Activated CD8-positive, alpha-beta T cell treated with anti-CD3 and anti-CD28 coated beads for 36 hours (primary cell): ENCODE measurements at regions not wholly inside any gene's neighbourhood (a gene's known extent, or its start where the extent isn't known, plus 50 kb on each side); places are given as distances from the start of the nearest gene placed in this dataset.

ENCODE experiments used
- ATAC-seq: fragments of 200-7000 bp; cut with Tn5 transposase; one replicate; pipeline ENCODE4 v1.10.0; 2021; ENCODE audit warnings: mild to moderate bottlenecking, moderate library complexity
- CTCF ChIA-PET: fragments of 350-600 bp; sonication (Branson Sonifier 250); formaldehyde crosslinking; loops from one replicate; lab custom pipeline; 2021; ENCODE audit warnings: antibody characterized with exemption; lab: Charles Lee
- POLR2A ChIA-PET: fragments of 350-600 bp; sonication (Branson Sonifier 250); formaldehyde crosslinking; loops from one replicate; lab custom pipeline; 2021; ENCODE audit warnings: antibody characterized with exemption; lab: Charles Lee
- DNase-seq: peaks from one replicate; pipeline ENCODE4 v3.0.0-alpha.2; 2020
- H3K27ac Mint-ChIP-seq: one replicate; pipeline ENCODE4 v1.8.0; 2021; ENCODE audit warnings: mild to moderate bottlenecking, mixed read lengths
- H3K27me3 Mint-ChIP-seq: one replicate; pipeline ENCODE4 v1.8.0; 2021; ENCODE audit warnings: mixed read lengths
- H3K36me3 Mint-ChIP-seq: one replicate; pipeline ENCODE4 v1.8.0; 2021; ENCODE audit warnings: low read depth, mixed read lengths
- H3K4me1 Mint-ChIP-seq: one replicate; pipeline ENCODE4 v1.8.0; 2021; ENCODE audit warnings: low read depth, mixed read lengths
- H3K4me3 Mint-ChIP-seq: one replicate; pipeline ENCODE4 v1.8.0; 2021; ENCODE audit warnings: mild to moderate bottlenecking, moderate library complexity, mixed read lengths
- H3K9me3 Mint-ChIP-seq: one replicate; pipeline ENCODE4 v1.8.0; 2021; ENCODE audit warnings: mixed read lengths
- CTCF ChIP-seq: fragments of 200-600 bp; IDR thresholded peaks from one replicate; pipeline ENCODE4 v1.8.0; 2022; ENCODE audit warnings: antibody characterized with exemption, mild to moderate bottlenecking
- intact Hi-C: fragments of 100-400 bp; cut with micrococcal nuclease; formaldehyde crosslinking; loops from one replicate; pipeline ENCODE4 v1.10.0; 2022

DNA sequence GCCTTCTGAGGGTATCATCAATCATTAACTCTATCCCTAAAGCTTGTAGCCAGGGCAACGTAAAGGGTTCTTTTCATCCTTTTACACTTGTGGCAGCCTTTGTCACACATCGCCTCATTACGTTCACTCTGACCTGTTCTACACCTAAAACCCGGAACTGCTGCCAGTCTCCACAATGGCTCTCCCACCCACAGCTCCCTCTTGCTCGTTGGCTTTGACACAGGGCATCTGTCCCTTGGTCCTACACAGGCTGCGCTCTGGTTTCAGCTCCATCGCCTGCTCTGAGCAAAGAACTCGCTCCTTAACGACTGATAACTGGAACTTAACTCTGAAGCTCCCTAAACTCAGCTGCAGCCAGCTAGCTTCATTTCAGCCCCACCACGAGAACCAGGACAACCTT is 112.8 kb upstream of the CTNND2 start:
- H3K4me3 Mint-ChIP-seq: no peak overlapping the region
- H3K4me1 Mint-ChIP-seq: no peaks in the 10 kb centered on the region
- ChIA-PET CTCF (no interaction called here), POLR2A (no interaction called here)
- intact Hi-C loops: no loop called here
- peaks cover 1% of the 10 kb centered on the region for H3K9me3 Mint-ChIP-seq
- no peaks in the 10 kb centered on the region for H3K27me3 Mint-ChIP-seq
- H3K27ac Mint-ChIP-seq: no peak overlapping the region
- ATAC-seq (no peak), DNase-seq (no peak)
- no peak for TF ChIP-seq CTCF
- no peaks in the 10 kb centered on the region for H3K36me3 Mint-ChIP-seq

DNA sequence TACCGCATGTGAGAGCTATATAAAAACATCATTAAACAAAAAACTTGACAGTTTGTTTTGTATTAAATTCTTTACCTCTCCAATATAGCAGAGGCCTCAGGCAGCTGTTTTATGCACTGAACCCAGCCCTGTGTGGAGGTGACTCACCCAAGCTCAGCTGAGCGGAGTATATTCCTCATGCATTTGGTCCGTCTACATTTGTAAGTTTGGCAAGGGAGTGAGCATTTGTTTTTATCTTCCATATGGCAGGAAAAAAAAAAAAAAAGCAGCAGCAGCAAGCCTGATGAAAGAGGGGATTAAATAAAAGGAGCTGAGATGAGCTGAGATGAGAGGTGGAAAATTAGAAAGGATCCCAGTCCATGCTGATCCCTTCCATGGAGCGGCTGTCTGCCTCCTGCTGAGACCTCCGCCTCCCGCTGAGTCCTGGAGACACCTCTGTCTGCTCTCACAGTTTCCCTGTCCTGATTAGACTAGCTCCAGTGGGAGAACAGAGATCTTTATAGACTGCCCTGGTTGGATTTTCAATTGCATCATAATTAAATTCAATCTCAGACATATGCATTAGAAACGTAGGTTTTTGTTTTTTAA is 112.0 kb upstream of the CTNND2 start:
- no peaks in the 10 kb centered on the region for H3K36me3 Mint-ChIP-seq
- intact Hi-C loops: no loop called here
- ATAC-seq: no peak
- H3K4me1 Mint-ChIP-seq: no peaks in the 10 kb centered on the region
- no peak for DNase-seq
- CTCF ChIA-PET: no interaction called here
- H3K27me3 Mint-ChIP-seq: no peaks in the 10 kb centered on the region
- no peak overlapping the region for H3K4me3 Mint-ChIP-seq
- peaks cover 1% of the 10 kb centered on the region for H3K9me3 Mint-ChIP-seq
- POLR2A ChIA-PET: no interaction called here
- H3K27ac Mint-ChIP-seq: no peak overlapping the region
- no peak for TF ChIP-seq CTCF

DNA sequence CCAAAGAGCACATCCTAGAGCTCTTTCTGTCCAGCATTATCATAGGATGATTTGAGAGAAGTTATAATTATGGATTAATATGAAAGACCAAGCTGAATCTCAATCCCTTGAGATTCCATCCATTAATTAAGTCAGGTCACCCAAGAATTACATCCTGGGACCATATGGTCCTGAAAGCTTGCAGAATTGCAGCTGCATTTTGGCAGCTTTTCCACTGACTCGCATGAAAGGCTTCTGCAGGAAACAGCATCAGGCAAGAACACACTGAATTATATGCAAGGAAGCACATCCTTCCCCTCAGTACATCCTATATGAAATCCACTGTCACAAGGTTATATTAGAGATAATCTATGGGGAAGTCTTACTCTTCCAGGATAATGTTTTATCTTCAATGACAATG is 109.1 kb upstream of the CTNND2 start:
- DNase-seq: no peak
- no peak for ATAC-seq
- POLR2A ChIA-PET: no interaction called here
- Mint-ChIP-seq H3K27me3 (no peaks in the 10 kb centered on the region), H3K27ac (no peak overlapping the region), H3K36me3 (no peaks in the 10 kb centered on the region), H3K9me3 (peaks cover 3% of the 10 kb centered on the region), H3K4me3 (no peak overlapping the region), H3K4me1 (no peaks in the 10 kb centered on the region)
- intact Hi-C loops: no loop called here
- CTCF ChIA-PET: no interaction called here
- TF ChIP-seq CTCF: no peak

GRCh38 chr5:12003680-12004079 is 99.4 kb upstream of the CTNND2 start:
- Mint-ChIP-seq H3K4me1 (no peaks in the 10 kb centered on the region), H3K36me3 (no peaks in the 10 kb centered on the region), H3K27me3 (no peaks in the 10 kb centered on the region), H3K27ac (no peak overlapping the region), H3K9me3 (no peaks in the 10 kb centered on the region), H3K4me3 (no peak overlapping the region)
- intact Hi-C loops: no loop called here
- DNase-seq: no peak
- no peak for TF ChIP-seq CTCF
- no peak for ATAC-seq
- CTCF ChIA-PET: no interaction called here
- POLR2A ChIA-PET: no interaction called here

DNA sequence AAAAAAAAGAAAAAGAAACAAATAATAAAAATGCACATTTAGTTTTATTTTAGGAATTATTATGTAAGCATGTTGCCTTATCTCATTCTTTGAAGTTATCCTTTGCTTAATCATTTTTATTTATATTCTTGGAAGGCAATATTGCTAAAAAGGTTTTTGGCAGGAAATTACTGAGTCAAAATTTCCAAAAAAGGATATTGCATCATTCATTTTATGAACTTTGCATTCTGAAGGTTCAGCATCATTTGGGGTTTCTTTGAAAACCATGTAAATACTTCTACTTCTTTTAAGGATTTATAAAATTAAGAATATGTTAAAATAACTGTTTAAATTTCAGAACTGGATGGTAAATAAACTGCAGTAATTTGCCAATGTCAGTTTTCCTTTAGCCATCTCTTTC is 94.2 kb upstream of the CTNND2 start:
- TF ChIP-seq CTCF: no peak
- ChIA-PET POLR2A (no interaction called here), CTCF (no interaction called here)
- intact Hi-C loops: no loop called here
- H3K9me3 Mint-ChIP-seq: no peaks in the 10 kb centered on the region
- no peak overlapping the region for H3K4me3 Mint-ChIP-seq
- DNase-seq (no peak), ATAC-seq (no peak)
- no peaks in the 10 kb centered on the region for H3K4me1 Mint-ChIP-seq
- no peak overlapping the region for H3K27ac Mint-ChIP-seq
- no peaks in the 10 kb centered on the region for H3K27me3 Mint-ChIP-seq
- no peaks in the 10 kb centered on the region for H3K36me3 Mint-ChIP-seq
